ENCODE measurements at regions not wholly inside any gene's neighbourhood (a gene's known extent, or its start where the extent isn't known, plus 50 kb on each side); places are given as distances from the start of the nearest gene placed in this dataset.

- no peak for TF ChIP-seq POLR2A (IDR thresholded peaks at IDR 0.05; ENCODE audit: extremely low read depth, insufficient read length)
- TF ChIP-seq CTCF (IDR thresholded peaks at IDR 0.05; ENCODE audit: low read depth, low read length), result no peak
- no peak for TF ChIP-seq MYC (IDR thresholded peaks at IDR 0.05; ENCODE audit: low read depth, low read length)
Measured at GRCh38 chr1:82108843-82109242, 308.1 kb downstream of the ADGRL2 start.

Measured in NB4 (cell line).